ENCODE measurements at regions not wholly inside any gene's neighbourhood (a gene's known extent, or its start where the extent isn't known, plus 50 kb on each side); places are given as distances from the start of the nearest gene placed in this dataset.
"Not testable (repeated sequence)": the region's sequence is repeated elsewhere in the genome, so short reads cannot be mapped to it uniquely, and the experiment has no call there.

- DNase-seq, result no peak
Measured at GRCh38 chr6:71642793-71643192, 243.6 kb upstream of the RIMS1 start.

DNA sequence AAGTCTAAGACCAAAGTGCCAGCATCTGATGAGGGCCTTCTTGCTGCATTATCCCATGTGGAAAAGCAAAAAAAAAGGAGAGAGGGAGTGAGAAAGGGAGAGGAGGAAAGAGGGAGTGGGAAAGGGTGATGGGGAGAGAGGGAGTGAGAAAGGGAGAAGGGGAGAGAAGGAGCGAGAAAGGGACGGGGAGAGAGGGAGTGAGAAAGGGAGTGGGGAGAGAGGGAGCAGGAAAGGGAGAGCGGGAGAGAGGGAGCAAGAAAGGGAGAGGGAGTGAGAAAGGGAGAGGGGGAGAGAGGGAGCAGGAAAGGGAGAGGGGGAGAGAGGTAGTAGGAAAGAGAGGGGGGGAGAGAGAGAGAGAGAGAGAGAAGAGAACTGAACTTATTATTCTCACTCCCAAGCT is 241.1 kb upstream of the RIMS1 start:
- no peak for DNase-seq

GRCh38 chr6:71649915-71650314 is 236.4 kb upstream of the RIMS1 start:
- DNase-seq, result no peak

GRCh38 chr6:71651636-71652035 is 234.7 kb upstream of the RIMS1 start:
- no peak for DNase-seq

GRCh38 chr6:71656121-71656520 is 230.2 kb upstream of the RIMS1 start:
- no peak for DNase-seq

- DNase-seq, result no peak
Measured at GRCh38 chr6:71665931-71666330, 220.4 kb upstream of the RIMS1 start.

DNA sequence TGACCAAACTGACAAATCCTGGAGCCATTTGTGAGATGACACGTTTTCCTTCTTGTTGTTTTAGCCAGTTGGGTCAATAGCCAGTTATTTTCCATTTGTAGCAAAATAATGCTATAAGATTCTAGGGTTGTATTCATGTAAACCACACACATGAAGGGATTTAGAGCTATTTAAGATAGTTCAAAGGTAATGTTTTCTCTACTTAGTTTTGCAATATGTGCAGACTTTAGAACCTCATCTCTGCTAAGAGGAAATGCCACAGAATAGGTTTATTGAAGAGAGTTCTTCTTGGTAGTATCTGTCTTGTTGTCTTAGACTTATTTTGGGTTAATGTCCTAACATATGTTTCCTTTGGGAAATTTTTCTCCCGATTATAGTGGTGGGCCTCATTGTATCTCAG is 213.5 kb upstream of the RIMS1 start:
- DNase-seq, result no peak

GRCh38 chr6:71675386-71675785 is 211.0 kb upstream of the RIMS1 start:
- no peak for DNase-seq

DNA sequence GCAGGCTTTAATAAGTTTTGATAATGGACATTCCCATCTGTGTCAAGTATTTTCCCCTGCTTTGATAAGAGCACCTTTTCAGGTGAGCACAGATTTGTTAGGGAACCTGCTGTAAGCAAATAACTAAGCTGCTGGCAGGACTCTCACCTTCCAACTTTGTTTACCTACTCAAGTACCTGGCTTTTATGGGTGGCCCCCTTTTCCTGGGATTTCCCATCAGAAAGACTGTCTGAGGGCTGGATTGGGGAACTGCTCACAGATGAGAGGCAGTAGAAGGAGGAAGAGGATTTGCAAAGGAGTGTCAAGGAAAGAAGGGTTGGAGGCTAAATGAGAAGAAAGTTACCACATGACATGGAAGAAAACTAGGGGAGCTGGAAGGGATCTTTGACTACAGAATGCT is 210.1 kb upstream of the RIMS1 start:
- DNase-seq, result no peak

- DNase-seq, result no peak
Measured at GRCh38 chr6:71678091-71678490, 208.3 kb upstream of the RIMS1 start.

DNA sequence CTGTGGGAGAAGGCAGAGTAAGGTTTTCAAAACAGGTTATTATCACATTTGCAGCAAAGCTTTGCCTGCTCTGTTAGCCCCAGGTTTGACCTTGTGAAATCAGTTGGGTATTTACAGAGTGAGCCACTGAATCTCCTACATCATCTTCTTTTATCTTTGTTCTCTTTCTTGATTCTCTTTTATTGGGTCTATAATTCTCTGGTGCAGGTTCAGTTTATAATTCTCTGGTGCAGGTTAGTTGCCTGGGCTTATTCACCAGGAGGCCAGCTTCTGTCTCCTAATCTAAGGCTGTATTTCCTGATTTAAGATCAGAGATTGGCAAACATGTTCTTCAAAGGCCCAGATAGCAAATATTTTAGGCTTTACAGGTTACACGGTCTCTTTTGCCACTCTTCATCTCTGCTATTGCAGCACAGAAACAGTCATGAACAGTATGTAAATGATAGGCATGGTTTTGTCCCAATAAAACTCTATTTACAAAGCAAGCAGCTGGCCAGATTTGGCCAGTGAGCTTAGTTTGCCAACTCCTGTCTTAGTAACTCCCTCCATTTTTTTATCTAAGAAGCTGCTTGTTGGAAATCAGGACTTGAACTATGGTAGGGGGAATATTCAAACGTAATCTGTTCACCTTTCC is 205.0 kb upstream of the RIMS1 start:
- no peak for DNase-seq

DNA sequence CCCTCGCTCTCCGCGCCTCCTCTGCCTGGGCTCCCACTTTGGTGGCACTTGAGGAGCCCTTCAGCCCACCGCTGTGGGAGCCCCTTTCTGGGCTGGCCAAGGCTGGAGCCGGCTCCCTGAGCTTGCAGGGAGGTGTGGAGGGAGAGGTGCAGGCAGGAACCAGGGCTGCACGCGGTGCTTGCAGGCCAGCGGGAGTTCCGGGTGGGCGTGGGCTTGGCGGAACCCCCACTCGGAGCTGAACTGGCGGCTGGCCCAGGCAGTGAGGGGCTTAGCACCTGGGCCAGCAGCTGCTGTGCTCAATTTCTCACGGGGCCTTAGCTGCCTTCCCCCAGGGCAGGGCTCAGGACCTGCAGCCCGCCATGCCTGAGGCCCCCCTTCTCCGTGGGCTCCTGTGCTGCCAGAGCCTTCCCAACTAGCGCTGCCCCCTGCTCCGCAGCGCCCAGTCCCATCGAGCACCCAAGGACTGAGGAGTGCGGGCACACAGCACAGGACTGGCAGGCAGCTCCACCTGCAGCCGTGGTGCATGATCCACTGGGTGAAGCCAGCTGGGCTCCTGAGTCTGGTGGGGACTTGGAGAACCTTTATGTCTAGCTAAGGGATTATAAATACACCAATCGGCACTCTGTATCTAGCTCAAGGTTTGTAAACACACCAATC is 200.2 kb upstream of the RIMS1 start:
- not testable (repeated sequence) for DNase-seq

DNA sequence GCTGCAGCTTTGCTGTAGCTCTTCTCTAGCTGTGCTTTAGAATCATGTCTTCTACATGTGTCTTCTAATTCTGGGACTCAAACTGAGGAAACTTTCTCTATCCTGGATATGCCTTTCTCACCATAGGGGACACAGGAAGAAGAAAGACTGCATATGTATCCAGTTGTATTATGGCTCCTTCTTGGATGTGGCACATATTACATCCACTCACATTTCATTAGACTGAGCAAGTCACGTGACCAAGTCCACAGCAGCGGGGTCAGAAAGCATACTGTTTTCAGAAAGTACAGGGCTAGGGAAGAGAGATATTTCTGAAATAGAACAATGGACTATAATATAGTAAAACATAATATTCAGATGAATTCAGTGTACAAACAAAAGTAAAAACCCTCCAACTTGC is 187.6 kb upstream of the RIMS1 start:
- no peak for DNase-seq

- no peak for DNase-seq
Measured at GRCh38 chr6:71706523-71706922, 179.8 kb upstream of the RIMS1 start.

- DNase-seq, result no peak
Measured at GRCh38 chr6:71707059-71707458, 179.3 kb upstream of the RIMS1 start.

GRCh38 chr6:71720705-71721104 is 165.6 kb upstream of the RIMS1 start:
- DNase-seq, result no peak

DNA sequence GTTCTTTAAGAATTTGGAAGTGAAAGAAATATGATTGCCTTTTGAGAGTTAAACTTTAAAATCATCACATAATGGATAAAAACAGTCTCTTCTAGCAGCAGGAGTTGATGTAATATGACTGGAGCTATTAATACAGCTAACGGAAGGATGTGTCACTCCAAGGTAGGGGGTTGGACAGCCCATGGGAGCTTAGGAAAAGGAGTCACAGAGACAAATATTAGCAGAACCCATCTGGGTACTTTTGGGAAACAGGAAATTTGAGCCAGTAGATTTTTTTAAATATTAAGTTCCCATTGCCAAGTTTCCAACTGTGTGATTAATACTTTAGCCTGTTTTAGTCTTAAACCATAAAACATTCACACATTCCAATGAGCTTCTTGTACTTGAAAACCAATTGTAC is 164.7 kb upstream of the RIMS1 start:
- DNase-seq, result no peak

- DNase-seq, result no peak
Measured at GRCh38 chr6:71722736-71723135, 163.6 kb upstream of the RIMS1 start.

- no peak for DNase-seq
Measured at GRCh38 chr6:71724456-71725125, 161.8 kb upstream of the RIMS1 start.

DNA sequence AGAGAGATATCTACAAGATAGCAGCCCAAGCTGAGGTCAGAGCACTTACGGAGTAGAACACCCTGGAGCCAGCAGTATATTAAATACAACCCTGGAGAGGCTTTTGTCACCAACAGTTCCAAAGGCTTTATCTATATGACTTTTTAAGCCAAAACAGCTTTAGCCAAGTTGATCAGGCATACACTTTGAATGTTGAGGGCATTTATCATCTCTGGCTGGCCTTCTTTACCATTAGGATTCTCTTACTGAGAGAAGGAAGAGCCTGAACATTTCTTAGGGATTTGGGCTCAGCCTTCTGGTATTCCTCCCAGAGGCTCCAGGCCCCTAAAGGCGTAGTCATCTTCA is 161.3 kb upstream of the RIMS1 start:
- no peak for DNase-seq

DNA sequence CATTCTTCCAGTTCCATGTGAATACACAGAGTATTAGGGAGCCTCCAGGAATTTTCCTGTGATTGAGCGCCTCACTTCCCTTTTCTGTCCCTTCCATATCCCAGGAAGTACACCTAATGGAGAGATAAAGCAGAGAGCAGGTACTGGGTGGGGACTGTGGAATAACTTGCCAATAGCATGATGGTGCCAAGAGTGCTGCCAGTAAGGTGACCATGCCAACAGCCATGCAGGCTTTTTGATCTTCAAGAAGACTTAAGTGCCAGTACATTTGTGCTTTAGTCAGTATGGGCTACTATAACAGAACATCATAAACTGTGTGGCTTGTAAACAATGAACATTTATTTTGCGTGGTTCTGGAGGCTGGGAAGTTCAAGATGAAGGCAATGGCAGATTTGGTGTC is 160.2 kb upstream of the RIMS1 start:
- DNase-seq, result no peak

DNA sequence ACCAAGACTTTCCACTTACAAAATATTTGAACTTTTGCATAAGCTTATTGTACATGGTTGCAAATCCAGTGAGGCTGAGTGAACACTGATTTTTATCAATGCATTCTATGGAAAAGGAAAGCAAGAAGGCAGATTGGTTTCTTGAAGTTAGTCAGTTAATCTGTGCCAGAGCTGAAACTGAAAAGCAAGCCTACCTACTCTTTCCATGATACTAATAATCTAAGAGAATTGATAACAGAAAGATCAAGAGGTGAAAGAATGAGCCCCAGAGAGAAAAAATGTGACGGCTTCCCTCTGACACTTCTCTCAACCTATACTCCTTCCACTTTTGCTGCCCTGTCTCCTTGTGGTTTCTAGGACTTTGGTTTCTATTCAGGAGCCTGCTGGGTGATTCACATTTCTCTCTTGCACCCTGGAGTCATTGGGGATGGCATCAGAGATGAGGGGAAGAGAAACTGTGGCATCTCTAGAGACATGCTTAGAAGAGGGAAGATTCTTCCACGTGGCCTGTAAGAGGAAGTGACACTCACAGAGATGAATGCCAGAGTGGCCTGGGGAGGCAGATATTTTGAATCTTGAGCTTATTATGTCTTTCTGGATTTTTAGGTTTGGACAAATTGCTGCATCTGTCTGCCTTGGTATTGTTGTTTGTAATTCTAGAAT is 158.6 kb upstream of the RIMS1 start:
- no peak for DNase-seq

DNA sequence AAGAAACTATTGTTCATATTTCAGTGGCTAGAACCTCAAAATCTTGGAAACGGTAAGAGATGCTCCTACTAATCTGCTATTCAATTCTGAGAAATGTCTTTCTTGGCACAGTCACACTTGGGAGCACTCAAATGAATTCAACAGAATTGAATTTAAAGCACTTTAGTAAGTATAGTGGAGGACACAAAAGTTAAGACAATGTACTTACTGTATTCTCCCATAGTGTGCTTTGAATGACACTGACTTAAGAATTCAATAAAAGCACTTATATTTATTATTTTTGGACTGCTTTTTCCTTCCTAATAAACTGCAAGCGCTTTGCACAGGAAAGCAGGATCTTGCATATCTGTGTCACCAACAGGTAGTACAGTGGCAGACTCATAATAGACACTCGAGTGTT is 156.1 kb upstream of the RIMS1 start:
- DNase-seq, result no peak
